PC-9 (cell line): ENCODE measurements at regions not wholly inside any gene's neighbourhood (a gene's known extent, or its start where the extent isn't known, plus 50 kb on each side); places are given as distances from the start of the nearest gene placed in this dataset.

Experiments
- BruUV-seq: library from RNA; stranded (reverse); fragments of 400-500 nt; replicated peaks from 2 replicates; lab custom pipeline; 2021; lab: Mats Ljungman, UMichigan
- CTCF ChIA-PET: fragments of 300-600 bp; sonication (Branson Sonifier 250); formaldehyde crosslinking; loops from one replicate; lab custom pipeline; 2022; ENCODE audit warnings: antibody characterized with exemption; lab: Charles Lee
- POLR2A ChIA-PET: fragments of 300-600 bp; sonication (Branson Sonifier 250); formaldehyde crosslinking; loops from one replicate; lab custom pipeline; 2022; ENCODE audit warnings: antibody characterized with exemption; ENCODE audit not compliant: unreplicated experiment; lab: Charles Lee
- DNase-seq, 2 experiments: peaks; one replicate each; pipeline versions ENCODE4 v3.0.0 to v3.0.0-alpha.2; 2015 to 2022; ENCODE audit warnings: mixed read lengths in 1 of 2
- H2AFZ ChIP-seq: fragments of 200-600 bp; sonication (generic); 2 replicates; pipeline ENCODE4 v1.8.1; 2017; ENCODE audit warnings: antibody characterized with exemption
- H3F3A ChIP-seq: fragments of 200-600 bp; sonication (generic); 2 replicates; pipeline ENCODE4 v1.8.1; 2017; ENCODE audit warnings: antibody characterized with exemption, mild to moderate bottlenecking, low read depth; ENCODE audit not compliant: insufficient read depth
- H3K27ac ChIP-seq: fragments of 200-600 bp; sonication (generic); 2 replicates; pipeline ENCODE4 v1.6.1; 2016; ENCODE audit warnings: mixed run types
- H3K27me3 ChIP-seq: fragments of 200-600 bp; sonication (generic); 2 replicates; pipeline ENCODE4 v1.6.1; 2016; ENCODE audit warnings: low read depth, mixed run types; ENCODE audit not compliant: insufficient read depth
- H3K36me3 ChIP-seq: fragments of 200-600 bp; sonication (generic); 2 replicates; pipeline ENCODE4 v1.6.1; 2016; ENCODE audit warnings: low read depth, mixed run types
- H3K4me1 ChIP-seq: fragments of 200-600 bp; sonication (generic); replicated peaks from 2 replicates; pipeline ENCODE4 v1.6.1; 2016; ENCODE audit warnings: mixed run types; ENCODE audit not compliant: insufficient read depth
- H3K4me2 ChIP-seq: fragments of 200-600 bp; sonication (generic); 2 replicates; pipeline ENCODE4 v1.6.1; 2017; ENCODE audit warnings: mixed run types
- H3K4me3 ChIP-seq: fragments of 200-600 bp; sonication (generic); 2 replicates; pipeline ENCODE4 v1.6.1; 2016; ENCODE audit warnings: mixed run types
- H3K79me2 ChIP-seq: fragments of 200-600 bp; sonication (generic); 2 replicates; pipeline ENCODE4 v1.6.1; 2017; ENCODE audit warnings: low read depth, mixed run types
- H3K9me2 ChIP-seq: fragments of 200-600 bp; sonication (generic); 2 replicates; pipeline ENCODE4 v1.8.1; 2017; ENCODE audit warnings: mild to moderate bottlenecking; ENCODE audit not compliant: insufficient read depth
- H3K9me3 ChIP-seq: fragments of 200-600 bp; sonication (generic); 2 replicates; pipeline ENCODE4 v1.8.1; 2016; ENCODE audit warnings: low read depth; ENCODE audit not compliant: insufficient read depth
- H4K20me1 ChIP-seq: fragments of 200-600 bp; sonication (generic); 2 replicates; pipeline ENCODE4 v1.8.1; 2017; ENCODE audit not compliant: insufficient read depth
- EZH2 ChIP-seq: fragments of 200-600 bp; sonication (generic); IDR thresholded peaks from 2 replicates; pipeline ENCODE4 v1.8.0; 2017; ENCODE audit warnings: antibody characterized with exemption, low read depth
- intact Hi-C: fragments of 100-400 bp; cut with micrococcal nuclease; formaldehyde crosslinking; loops from one replicate; pipeline ENCODE4 v1.10.0; 2022; ENCODE audit not compliant: unreplicated experiment
- TF ChIP-seq, protein P1 (sequence below): fragments of 200-600 bp; sonication (generic); conservative IDR thresholded peaks from 2 replicates; pipeline ENCODE4 v1.6.1; 2017; ENCODE audit warnings: mixed run types, antibody characterized with exemption, mild to moderate bottlenecking, moderate library complexity

DNA sequence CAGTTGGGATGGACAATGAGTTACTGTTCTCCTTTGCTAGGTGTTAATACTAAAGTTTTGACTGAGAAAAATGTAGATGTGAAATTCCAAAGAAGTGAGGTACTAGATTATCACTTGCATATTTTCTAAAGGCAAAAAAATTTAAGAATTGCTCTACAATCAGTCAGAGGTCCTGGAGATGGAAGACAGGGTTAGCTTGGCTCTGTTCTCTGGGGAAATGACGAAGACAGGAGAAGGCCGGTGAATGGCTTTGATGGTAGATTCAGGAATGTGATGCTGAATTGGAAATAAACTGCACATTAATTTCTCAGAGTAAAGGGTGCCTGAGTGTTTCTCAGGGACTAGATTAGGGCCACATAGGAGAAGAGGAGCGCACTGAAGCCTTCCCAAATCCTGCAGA is 214.0 kb upstream of the LEF1 start:
- H3F3A ChIP-seq: no peaks in the 10 kb centered on the region
- no peaks in the 10 kb centered on the region for H3K79me2 ChIP-seq
- intact Hi-C loops: no loop called here
- H3K36me3 ChIP-seq: no peaks in the 10 kb centered on the region
- H2AFZ ChIP-seq: no peak overlapping the region
- H4K20me1 ChIP-seq: no peaks in the 10 kb centered on the region
- no peak overlapping the region for H3K27ac ChIP-seq
- H3K4me1 ChIP-seq: no peaks in the 10 kb centered on the region
- BruUV-seq: no TSS peak
- no peak overlapping the region for H3K4me3 ChIP-seq
- ChIA-PET POLR2A (no interaction called here), CTCF (no interaction called here)
- no peaks in the 10 kb centered on the region for H3K9me3 ChIP-seq
- no peaks in the 10 kb centered on the region for H3K9me2 ChIP-seq
- TF ChIP-seq, protein P1, sequence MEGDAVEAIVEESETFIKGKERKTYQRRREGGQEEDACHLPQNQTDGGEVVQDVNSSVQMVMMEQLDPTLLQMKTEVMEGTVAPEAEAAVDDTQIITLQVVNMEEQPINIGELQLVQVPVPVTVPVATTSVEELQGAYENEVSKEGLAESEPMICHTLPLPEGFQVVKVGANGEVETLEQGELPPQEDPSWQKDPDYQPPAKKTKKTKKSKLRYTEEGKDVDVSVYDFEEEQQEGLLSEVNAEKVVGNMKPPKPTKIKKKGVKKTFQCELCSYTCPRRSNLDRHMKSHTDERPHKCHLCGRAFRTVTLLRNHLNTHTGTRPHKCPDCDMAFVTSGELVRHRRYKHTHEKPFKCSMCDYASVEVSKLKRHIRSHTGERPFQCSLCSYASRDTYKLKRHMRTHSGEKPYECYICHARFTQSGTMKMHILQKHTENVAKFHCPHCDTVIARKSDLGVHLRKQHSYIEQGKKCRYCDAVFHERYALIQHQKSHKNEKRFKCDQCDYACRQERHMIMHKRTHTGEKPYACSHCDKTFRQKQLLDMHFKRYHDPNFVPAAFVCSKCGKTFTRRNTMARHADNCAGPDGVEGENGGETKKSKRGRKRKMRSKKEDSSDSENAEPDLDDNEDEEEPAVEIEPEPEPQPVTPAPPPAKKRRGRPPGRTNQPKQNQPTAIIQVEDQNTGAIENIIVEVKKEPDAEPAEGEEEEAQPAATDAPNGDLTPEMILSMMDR: no peak
- TF ChIP-seq EZH2: no peak
- no peak overlapping the region for H3K4me2 ChIP-seq
- H3K27me3 ChIP-seq: no peaks in the 10 kb centered on the region
- no peak for DNase-seq

DNA sequence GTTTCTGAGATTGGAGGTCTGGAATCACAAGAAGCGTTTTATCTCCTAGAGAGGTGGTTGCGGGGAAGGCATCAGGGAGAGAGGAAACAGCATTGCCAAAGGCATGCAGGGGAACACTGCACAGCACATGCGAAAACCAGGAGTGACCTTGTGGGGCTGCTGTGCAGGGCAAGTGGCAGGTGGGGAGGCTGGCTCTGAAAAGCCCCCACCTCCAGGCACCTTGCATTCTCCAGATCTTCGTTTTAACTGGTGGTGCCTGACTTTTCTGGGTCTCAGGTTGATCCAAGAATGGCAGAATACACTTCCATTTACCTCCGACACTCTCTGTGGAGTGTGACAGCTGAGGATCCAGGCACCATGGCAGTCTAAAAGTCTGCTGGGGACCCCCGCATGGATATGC is 209.4 kb upstream of the LEF1 start:
- H3F3A ChIP-seq: no peaks in the 10 kb centered on the region
- DNase-seq: no peak
- no peaks in the 10 kb centered on the region for H3K4me1 ChIP-seq
- H3K27me3 ChIP-seq: no peaks in the 10 kb centered on the region
- H3K9me2 ChIP-seq: no peaks in the 10 kb centered on the region
- no peaks in the 10 kb centered on the region for H3K36me3 ChIP-seq
- intact Hi-C loops: no loop called here
- no peak overlapping the region for H3K27ac ChIP-seq
- ChIA-PET POLR2A (no interaction called here), CTCF (no interaction called here)
- no peak overlapping the region for H2AFZ ChIP-seq
- TF ChIP-seq, protein P1: no peak
- no peak for TF ChIP-seq EZH2
- no peaks in the 10 kb centered on the region for H3K79me2 ChIP-seq
- BruUV-seq: no TSS peak
- H3K4me2 ChIP-seq: no peak overlapping the region
- no peaks in the 10 kb centered on the region for H3K9me3 ChIP-seq
- H4K20me1 ChIP-seq: no peaks in the 10 kb centered on the region
- H3K4me3 ChIP-seq: no peak overlapping the region

DNA sequence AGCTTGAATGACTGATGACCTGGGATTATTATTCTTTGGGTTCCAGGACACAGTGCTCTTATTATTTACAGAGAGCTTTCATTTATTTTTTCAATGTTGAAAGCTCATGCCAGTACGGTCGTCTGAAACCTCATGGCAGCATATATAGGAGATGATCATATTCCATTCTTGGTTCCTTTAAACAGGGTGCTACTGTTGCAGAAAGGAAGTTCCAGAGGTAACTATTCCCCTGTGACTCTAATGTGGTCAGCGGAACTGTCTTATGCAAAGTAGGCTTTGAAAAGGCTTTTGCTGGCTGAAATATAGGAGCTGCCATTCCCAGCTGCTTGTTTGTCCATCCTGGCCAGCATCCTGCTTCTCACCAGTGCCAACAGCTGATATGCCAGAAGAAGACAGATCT is 208.3 kb upstream of the LEF1 start:
- H3K27me3 ChIP-seq: no peaks in the 10 kb centered on the region
- ChIA-PET POLR2A (no interaction called here), CTCF (no interaction called here)
- DNase-seq: no peak
- no peaks in the 10 kb centered on the region for H3K79me2 ChIP-seq
- H3K4me1 ChIP-seq: no peaks in the 10 kb centered on the region
- TF ChIP-seq, protein P1: no peak
- no peak for TF ChIP-seq EZH2
- no peaks in the 10 kb centered on the region for H3K9me3 ChIP-seq
- BruUV-seq: no TSS peak
- H3K36me3 ChIP-seq: no peaks in the 10 kb centered on the region
- no peak overlapping the region for H2AFZ ChIP-seq
- no peaks in the 10 kb centered on the region for H4K20me1 ChIP-seq
- H3K9me2 ChIP-seq: no peaks in the 10 kb centered on the region
- intact Hi-C loops: no loop called here
- H3F3A ChIP-seq: no peaks in the 10 kb centered on the region
- no peak overlapping the region for H3K27ac ChIP-seq
- H3K4me3 ChIP-seq: no peak overlapping the region
- no peak overlapping the region for H3K4me2 ChIP-seq
